Liver (tissue), 8 donors: ENCODE measurements at regions not wholly inside any gene's neighbourhood (a gene's known extent, or its start where the extent isn't known, plus 50 kb on each side); places are given as distances from the start of the nearest gene placed in this dataset.
"Not testable (repeated sequence)": the region's sequence is repeated elsewhere in the genome, so short reads cannot be mapped to it uniquely, and the experiment has no call there.

Experiments used
- DNase-seq: peaks from one replicate; pipeline ENCODE4 v3.0.0-alpha.2; 2017; ENCODE audit warnings: low spot score
- H3K27ac ChIP-seq, 2 donors: one replicate each; pipeline ENCODE4 v1.7.0; 2013; ENCODE audit warnings: inconsistent platforms in 2 of 2, low read length in 2 of 2, control low read depth in 1 of 2, low read depth in 1 of 2, mild to moderate bottlenecking in 1 of 2
- H3K27me3 ChIP-seq, 4 donors: one replicate each; pipeline versions ENCODE4 v1.6.1 to v1.7.0; 2013; ENCODE audit warnings: low read length in 3 of 4, inconsistent platforms in 1 of 4, mild to moderate bottlenecking in 1 of 4, moderate library complexity in 1 of 4; ENCODE audit not compliant: control insufficient read depth in 4 of 4, insufficient read depth in 4 of 4
- H3K36me3 ChIP-seq, 4 donors: one replicate each; pipeline versions ENCODE4 v1.6.1 to v1.7.0; 2013; ENCODE audit warnings: low read length in 3 of 4, mild to moderate bottlenecking in 3 of 4, low read depth in 1 of 4, moderate library complexity in 1 of 4; ENCODE audit not compliant: control insufficient read depth in 4 of 4, insufficient read depth in 3 of 4
- H3K4me1 ChIP-seq, 4 donors: one replicate each; pipeline versions ENCODE4 v1.6.1 to v1.7.0; 2013; ENCODE audit warnings: low read length in 3 of 4, mild to moderate bottlenecking in 3 of 4, moderate library complexity in 1 of 4; ENCODE audit not compliant: control insufficient read depth in 4 of 4, insufficient read depth in 4 of 4
- H3K4me3 ChIP-seq, 3 donors: one replicate each; pipeline versions ENCODE4 v1.6.1 to v1.7.0; 2013; ENCODE audit warnings: low read length in 3 of 3, control low read depth in 1 of 3, low read depth in 1 of 3, mild to moderate bottlenecking in 1 of 3
- H3K9ac ChIP-seq, 2 donors: one replicate each; pipeline ENCODE4 v1.7.0; 2013; ENCODE audit warnings: low read length in 2 of 2, mild to moderate bottlenecking in 2 of 2, moderate library complexity in 2 of 2, control low read depth in 1 of 2, low read depth in 1 of 2
- H3K9me3 ChIP-seq, 4 donors: one replicate each; pipeline versions ENCODE4 v1.6.1 to v1.7.0; 2013; ENCODE audit warnings: low read length in 3 of 4; ENCODE audit not compliant: control insufficient read depth in 4 of 4
- CTCF ChIP-seq: fragments of 150-350 bp; IDR thresholded peaks from 2 replicates; pipeline ENCODE4 v1.5.1; 2017; ENCODE audit warnings: improper control_type of control experiment, low read depth, low read length; ENCODE audit not compliant: missing input control
- FOXA1 ChIP-seq: IDR thresholded peaks from 2 replicates; pipeline ENCODE4 v1.6.1; 2016; ENCODE audit warnings: antibody characterized with exemption
- FOXA2 ChIP-seq: IDR thresholded peaks from 2 replicates; pipeline ENCODE4 v1.6.1; 2016; ENCODE audit warnings: antibody characterized with exemption
- GABPA ChIP-seq, 2 donors: IDR thresholded peaks in 1 of 2; conservative IDR thresholded peaks in 1 of 2; 2 replicates each; pipeline ENCODE4 v1.6.1; 2016; ENCODE audit warnings: antibody characterized with exemption in 2 of 2, mild to moderate bottlenecking in 1 of 2, moderate library complexity in 1 of 2
- HNF4A ChIP-seq, 2 donors: conservative IDR thresholded peaks; 2 replicates each; pipeline ENCODE4 v1.6.1; 2016; ENCODE audit warnings: antibody characterized with exemption in 2 of 2, mild to moderate bottlenecking in 2 of 2
- JUND ChIP-seq, 2 donors: IDR thresholded peaks; 2 replicates each; pipeline ENCODE4 v1.6.1; 2016; ENCODE audit warnings: antibody characterized with exemption in 2 of 2
- NR2F2 ChIP-seq: IDR thresholded peaks from 2 replicates; pipeline ENCODE4 v1.6.1; 2016; ENCODE audit warnings: antibody characterized with exemption
- RAD21 ChIP-seq, 2 donors: IDR thresholded peaks; 2 replicates each; pipeline ENCODE4 v1.6.1; 2016; ENCODE audit warnings: antibody characterized with exemption in 2 of 2, mild to moderate bottlenecking in 2 of 2
- RXRA ChIP-seq, 2 donors: IDR thresholded peaks; 2 replicates each; pipeline ENCODE4 v1.6.1; 2017 to 2018; ENCODE audit warnings: antibody characterized with exemption in 2 of 2, mild to moderate bottlenecking in 1 of 2
- SP1 ChIP-seq: IDR thresholded peaks from 2 replicates; pipeline ENCODE4 v1.6.1; 2018; ENCODE audit warnings: antibody characterized with exemption, mild to moderate bottlenecking
- TAF1 ChIP-seq: conservative IDR thresholded peaks from 2 replicates; pipeline ENCODE4 v1.6.1; 2016; ENCODE audit warnings: antibody characterized with exemption, mild to moderate bottlenecking
- YY1 ChIP-seq: IDR thresholded peaks from 2 replicates; pipeline ENCODE4 v1.6.1; 2016; ENCODE audit warnings: antibody characterized with exemption, mild to moderate bottlenecking
- ZBTB33 ChIP-seq: IDR thresholded peaks from 2 replicates; pipeline ENCODE4 v1.6.1; 2016; ENCODE audit warnings: antibody characterized with exemption
- WGBS: extraction: QIAGEN DNeasy Blood & Tissue Kit; methylation state at CpG from one replicate; pipeline ENCODE4 v1.1.7; 2013; 5-methylcytosine and 5-hydroxymethylcytosine counted together
- TF ChIP-seq, protein P1 (sequence below): IDR thresholded peaks from 2 replicates; pipeline ENCODE4 v1.6.1; 2016; ENCODE audit warnings: antibody characterized with exemption
- TF ChIP-seq, protein P2 (sequence below): IDR thresholded peaks from 2 replicates; pipeline ENCODE4 v1.6.1; 2016; ENCODE audit warnings: antibody characterized with exemption
- donor health status: healthy.
- donor health status: healthy.
- donor health status: healthy.
- donor health status: healthy.
- donor health status: healthy.

DNA sequence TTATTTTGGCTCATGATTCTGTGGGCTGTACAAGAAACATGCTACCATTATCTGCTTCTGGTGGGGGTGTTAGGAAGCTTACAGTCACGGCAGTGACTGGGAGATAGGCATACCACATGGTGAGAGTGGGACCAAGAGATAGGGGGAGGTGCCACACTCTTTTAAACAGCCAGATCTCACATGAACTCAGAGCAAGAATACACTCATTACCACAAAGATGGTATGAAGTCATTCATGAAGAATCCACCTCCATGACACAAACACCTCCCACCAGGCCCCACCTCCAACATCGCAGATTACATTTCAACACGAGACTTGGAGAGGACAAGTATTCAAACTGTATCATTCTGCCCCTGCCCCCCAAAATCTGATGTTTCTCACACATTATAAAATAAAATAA lies 2396.7 kb downstream of the PCDH7 start:
- no peaks in the 10 kb centered on the region for H3K36me3 ChIP-seq
- H3K9ac ChIP-seq, result no peak overlapping the region
- H3K4me3 ChIP-seq, result no peak overlapping the region
- no peak overlapping the region for H3K27ac ChIP-seq
- TF ChIP-seq HNF4A (conservative IDR thresholded peaks at IDR 0.05), result no peak
- no peak for TF ChIP-seq RXRA (IDR thresholded peaks at IDR 0.05)
- no peak for TF ChIP-seq YY1
- no peak for TF ChIP-seq JUND (IDR thresholded peaks at IDR 0.05)
- TF ChIP-seq, protein P1, sequence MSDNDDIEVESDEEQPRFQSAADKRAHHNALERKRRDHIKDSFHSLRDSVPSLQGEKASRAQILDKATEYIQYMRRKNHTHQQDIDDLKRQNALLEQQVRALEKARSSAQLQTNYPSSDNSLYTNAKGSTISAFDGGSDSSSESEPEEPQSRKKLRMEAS, result no peak
- TF ChIP-seq, protein P2, sequence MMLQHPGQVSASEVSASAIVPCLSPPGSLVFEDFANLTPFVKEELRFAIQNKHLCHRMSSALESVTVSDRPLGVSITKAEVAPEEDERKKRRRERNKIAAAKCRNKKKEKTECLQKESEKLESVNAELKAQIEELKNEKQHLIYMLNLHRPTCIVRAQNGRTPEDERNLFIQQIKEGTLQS, result no peak
- DNase-seq, result no peak
- H3K4me1 ChIP-seq, result no peaks in the 10 kb centered on the region
- no peaks in the 10 kb centered on the region for H3K9me3 ChIP-seq
- WGBS, result 84% methylated on average over 3 of the region's 3 CpGs
- no peaks in the 10 kb centered on the region for H3K27me3 ChIP-seq

DNA sequence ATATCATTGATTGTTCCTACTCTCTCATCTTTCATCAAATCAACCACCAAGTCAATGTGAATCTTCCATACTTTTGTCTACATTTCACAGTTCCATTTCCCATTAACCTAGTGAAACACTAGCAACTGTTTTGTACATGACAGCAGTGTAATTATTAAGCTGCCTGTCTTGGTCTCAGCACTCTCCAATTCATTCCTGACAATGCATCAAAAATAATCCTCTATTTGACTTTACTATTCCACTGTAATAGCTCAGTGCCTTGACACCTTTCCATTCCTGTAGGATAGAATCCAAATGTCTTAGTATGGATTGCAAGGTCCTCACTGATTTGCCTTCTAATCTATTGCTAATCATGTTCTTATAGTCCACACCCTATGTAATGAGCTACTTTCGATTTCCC lies 2405.8 kb downstream of the PCDH7 start:
- H3K9ac ChIP-seq, result no peak overlapping the region
- no peak overlapping the region for H3K4me3 ChIP-seq
- H3K27ac ChIP-seq, result no peak overlapping the region
- no peaks in the 10 kb centered on the region for H3K9me3 ChIP-seq
- TF ChIP-seq FOXA2 (no peak), JUND (IDR thresholded peaks at IDR 0.05) (no peak), FOXA1 (no peak), CTCF (no peak), GABPA (IDR thresholded peaks at IDR 0.05 in 1 of 2, conservative IDR thresholded peaks at IDR 0.05 in 1 of 2) (no peak), HNF4A (conservative IDR thresholded peaks at IDR 0.05) (no peak), SP1 (no peak), NR2F2 (no peak), TAF1 (no peak), ZBTB33 (no peak), RXRA (IDR thresholded peaks at IDR 0.05) (no peak), RAD21 (IDR thresholded peaks at IDR 0.05) (no peak)
- TF ChIP-seq, protein P1, result no peak
- TF ChIP-seq, protein P2, result no peak
- 69% methylated on average over 1 of the region's 1 CpG for WGBS
- no peaks in the 10 kb centered on the region for H3K27me3 ChIP-seq
- H3K4me1 ChIP-seq, result no peaks in the 10 kb centered on the region
- no peaks in the 10 kb centered on the region for H3K36me3 ChIP-seq
- DNase-seq, result no peak

- H3K9me3 ChIP-seq, H3K4me3 ChIP-seq, H3K9ac ChIP-seq, H3K36me3 ChIP-seq, H3K4me1 ChIP-seq, H3K27ac ChIP-seq, H3K27me3 ChIP-seq, DNase-seq: not testable (repeated sequence)
- WGBS, result 76% methylated on average over 1 of the region's 1 CpG
These were observed 2410.5 kb downstream of the PCDH7 start for GRCh38 chr4:33130662-33131061.
